LNCaP clone FGC (cell line): ENCODE measurements at regions not wholly inside any gene's neighbourhood (a gene's known extent, or its start where the extent isn't known, plus 50 kb on each side); places are given as distances from the start of the nearest gene placed in this dataset.
"Not testable (repeated sequence)": the region's sequence is repeated elsewhere in the genome, so short reads cannot be mapped to it uniquely, and the experiment has no call there.

Experiments
- DNase-seq: peaks from one replicate; pipeline ENCODE4 v3.0.0-alpha.2; 2011; ENCODE audit warnings: low read depth
- H3K4me3 ChIP-seq: 2 replicates; pipeline ENCODE4 v1.5.1; 2011; ENCODE audit warnings: mild to moderate bottlenecking, low read depth, low read length, control low read depth
- TF ChIP-seq, protein P1 (sequence below): IDR thresholded peaks from 2 replicates; pipeline ENCODE4 v1.5.1; 2012; ENCODE audit warnings: mild to moderate bottlenecking; ENCODE audit not compliant: control insufficient read depth, insufficient read depth; ENCODE audit errors: extremely low read depth

GRCh38 chr7:136103545-136104268 is 126.5 kb upstream of the MTPN start:
- TF ChIP-seq, protein P1, sequence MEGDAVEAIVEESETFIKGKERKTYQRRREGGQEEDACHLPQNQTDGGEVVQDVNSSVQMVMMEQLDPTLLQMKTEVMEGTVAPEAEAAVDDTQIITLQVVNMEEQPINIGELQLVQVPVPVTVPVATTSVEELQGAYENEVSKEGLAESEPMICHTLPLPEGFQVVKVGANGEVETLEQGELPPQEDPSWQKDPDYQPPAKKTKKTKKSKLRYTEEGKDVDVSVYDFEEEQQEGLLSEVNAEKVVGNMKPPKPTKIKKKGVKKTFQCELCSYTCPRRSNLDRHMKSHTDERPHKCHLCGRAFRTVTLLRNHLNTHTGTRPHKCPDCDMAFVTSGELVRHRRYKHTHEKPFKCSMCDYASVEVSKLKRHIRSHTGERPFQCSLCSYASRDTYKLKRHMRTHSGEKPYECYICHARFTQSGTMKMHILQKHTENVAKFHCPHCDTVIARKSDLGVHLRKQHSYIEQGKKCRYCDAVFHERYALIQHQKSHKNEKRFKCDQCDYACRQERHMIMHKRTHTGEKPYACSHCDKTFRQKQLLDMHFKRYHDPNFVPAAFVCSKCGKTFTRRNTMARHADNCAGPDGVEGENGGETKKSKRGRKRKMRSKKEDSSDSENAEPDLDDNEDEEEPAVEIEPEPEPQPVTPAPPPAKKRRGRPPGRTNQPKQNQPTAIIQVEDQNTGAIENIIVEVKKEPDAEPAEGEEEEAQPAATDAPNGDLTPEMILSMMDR, result no peak

DNA sequence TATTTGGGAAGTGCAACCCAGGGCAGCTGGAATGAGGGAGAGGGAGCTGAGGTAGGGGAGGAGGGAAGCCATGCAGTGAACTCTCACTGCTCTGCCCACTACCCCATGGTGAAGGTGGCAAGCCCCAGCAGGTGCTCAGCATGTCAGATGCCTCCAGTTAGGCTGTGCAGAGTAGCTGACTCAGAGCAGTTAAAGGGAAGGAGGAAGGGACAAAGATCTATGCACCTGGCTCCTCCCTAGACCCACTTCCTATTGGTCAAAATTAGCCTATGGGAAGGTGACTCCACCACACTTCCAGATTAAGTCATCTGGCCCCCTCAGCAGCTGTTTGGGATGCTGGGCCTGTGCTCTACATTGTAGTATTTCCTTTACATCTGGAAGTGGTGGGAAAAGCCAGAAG is 125.7 kb upstream of the MTPN start:
- H3K4me3 ChIP-seq, result no peak overlapping the region
- DNase-seq, result no peak
- TF ChIP-seq, protein P1, result no peak

More at GRCh38 chr7:136103545-136104268, 126.5 kb upstream of the MTPN start:
- no peak overlapping the region for H3K4me3 ChIP-seq
- DNase-seq, result no peak

DNA sequence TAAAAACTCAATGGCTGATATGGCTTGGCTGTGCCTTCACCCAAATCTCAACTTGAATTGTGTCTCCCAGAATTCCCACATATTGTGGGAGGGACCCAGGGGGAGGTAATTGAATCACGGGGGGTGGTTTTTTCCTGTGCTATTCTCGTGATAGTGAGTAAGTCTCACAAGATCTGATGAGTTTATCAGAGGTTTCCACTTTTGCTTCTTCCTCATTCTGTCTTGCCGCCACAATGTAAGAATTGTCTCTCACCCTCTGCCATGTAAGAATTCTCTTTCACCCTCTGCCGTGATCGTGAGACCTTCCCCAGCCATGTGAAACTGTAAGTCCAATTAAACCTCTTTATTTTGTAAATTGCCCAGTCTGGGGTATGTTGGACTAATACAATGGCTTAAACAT is 115.6 kb upstream of the MTPN start:
- not testable (repeated sequence) for DNase-seq

GRCh38 chr7:136087881-136088280 is 110.7 kb upstream of the MTPN start:
- no peak overlapping the region for H3K4me3 ChIP-seq
- TF ChIP-seq, protein P1, result no peak
- DNase-seq, result no peak

More for the DNA sequence above, 115.6 kb upstream of the MTPN start:
- H3K4me3 ChIP-seq, result not testable (repeated sequence)

DNA sequence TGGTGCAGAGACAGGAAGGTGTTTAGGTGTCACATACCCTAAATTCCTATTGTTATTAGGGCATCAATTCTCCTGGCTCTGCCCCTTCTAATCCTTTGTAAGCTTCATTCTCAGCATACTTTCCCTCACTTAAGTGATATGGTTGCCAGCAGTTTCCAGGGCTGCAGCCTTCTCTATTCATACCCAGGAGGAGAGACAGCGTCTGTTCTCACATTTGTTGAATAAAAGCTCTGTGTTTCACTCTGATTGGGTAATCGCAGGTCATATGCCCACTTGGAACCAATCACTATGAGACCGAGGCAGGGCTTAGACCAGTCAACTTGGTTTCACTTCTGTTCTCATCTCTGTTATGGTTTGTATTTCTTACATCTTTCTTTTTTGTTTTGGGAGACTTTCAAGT is 109.6 kb upstream of the MTPN start:
- no peak overlapping the region for H3K4me3 ChIP-seq
- TF ChIP-seq, protein P1, result no peak
- no peak for DNase-seq

DNA sequence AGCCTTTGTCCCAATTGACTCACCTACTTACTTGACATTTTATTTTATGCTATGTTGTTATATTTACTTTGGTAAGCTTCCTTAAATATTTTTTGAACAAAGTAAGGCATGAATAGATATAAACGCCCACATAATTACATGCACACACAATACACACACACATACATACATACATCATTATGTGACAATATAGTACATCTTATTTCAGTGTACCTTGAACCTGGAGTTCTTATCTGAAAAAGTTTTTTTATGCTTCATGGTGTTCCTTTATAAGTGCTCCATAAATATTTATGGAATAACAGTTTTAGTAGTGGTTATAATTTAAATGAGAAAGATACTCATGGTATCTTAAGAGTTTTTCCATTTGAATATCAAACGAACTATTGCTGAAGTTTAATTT is 102.8 kb upstream of the MTPN start:
- H3K4me3 ChIP-seq, result no peak overlapping the region
- no peak for DNase-seq
- TF ChIP-seq, protein P1, result no peak

GRCh38 chr7:136079478-136079892 is 102.3 kb upstream of the MTPN start:
- H3K4me3 ChIP-seq, result no peak overlapping the region
- no peak for DNase-seq
- TF ChIP-seq, protein P1, result no peak
